ENCODE measurements at regions not wholly inside any gene's neighbourhood (a gene's known extent, or its start where the extent isn't known, plus 50 kb on each side); places are given as distances from the start of the nearest gene placed in this dataset.
"Not testable (repeated sequence)": the region's sequence is repeated elsewhere in the genome, so short reads cannot be mapped to it uniquely, and the experiment has no call there.

DNA sequence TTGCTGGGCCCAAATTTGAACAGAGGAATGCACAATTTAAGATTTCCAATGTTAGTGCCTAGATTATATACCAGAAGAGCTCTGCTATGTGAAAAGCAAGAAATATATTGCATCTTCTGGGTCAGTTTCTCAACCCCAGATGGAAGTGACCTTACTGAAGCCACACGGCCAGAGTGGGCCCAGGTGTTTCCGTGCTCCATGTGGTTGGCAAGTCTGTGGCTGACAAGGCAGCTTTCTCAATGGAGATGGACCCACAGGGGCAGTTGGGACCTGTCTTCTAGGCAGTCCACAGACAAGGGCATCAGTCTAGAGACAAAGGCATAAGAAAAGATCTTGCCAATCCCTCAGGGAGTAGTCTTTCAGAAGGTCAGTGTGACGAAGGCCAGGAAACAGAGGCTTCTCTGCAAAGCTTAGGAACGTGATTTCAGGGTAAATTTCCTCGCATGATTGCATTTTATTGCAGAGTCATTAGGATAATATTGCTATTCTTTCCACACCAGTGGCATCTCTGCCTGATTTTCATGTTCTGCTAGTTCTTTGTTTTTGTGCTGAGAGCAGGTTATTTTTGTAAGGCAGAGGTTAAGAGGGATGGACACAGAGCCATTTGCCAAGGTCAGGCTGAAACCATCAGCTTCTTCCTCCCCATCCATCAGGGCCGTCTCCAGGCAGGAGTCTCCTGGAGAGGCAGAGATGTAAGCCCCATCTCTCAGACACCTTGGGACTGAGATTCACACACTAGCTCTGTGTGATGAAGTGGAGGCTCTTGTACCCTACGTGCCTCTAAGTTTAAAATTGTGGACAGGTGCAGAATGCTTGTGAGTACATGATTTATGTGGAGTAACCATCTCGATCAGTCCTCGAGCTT, 202.1 kb downstream of the ANKRD30B start:
- Histone ChIP-seq H3K9me2 (replicated peaks; ENCODE audit: insufficient read depth, low read length) (no peaks in the 10 kb centered on the region), H2AFZ (ENCODE audit: low read depth, low read length, severe bottlenecking) (no peak overlapping the region), H3K4me2 (ENCODE audit: low read depth, low read length, poor library complexity, severe bottlenecking) (no peak overlapping the region), H3K27ac (ENCODE audit: low read depth, low read length) (no peak overlapping the region), H3K36me3 (ENCODE audit: low read length) (no peaks in the 10 kb centered on the region), H4K20me1 (ENCODE audit: low read depth, low read length) (no peaks in the 10 kb centered on the region), H3K9ac (ENCODE audit: low read length) (no peak overlapping the region), H3F3A (ENCODE audit: insufficient read depth) (no peaks in the 10 kb centered on the region), H3K27me3 (ENCODE audit: low read length) (no peaks in the 10 kb centered on the region), H3K9me3 (ENCODE audit: insufficient read depth, low read length) (no peaks in the 10 kb centered on the region), H3K4me3 (ENCODE audit: insufficient read depth, low read length, poor library complexity, severe bottlenecking) (no peak overlapping the region), H3K79me2 (ENCODE audit: insufficient read depth, low read length) (no peaks in the 10 kb centered on the region)
- TF ChIP-seq EZH2phosphoT487 (conservative IDR thresholded peaks at IDR 0.05; ENCODE audit: low read length), result no peak
- TF ChIP-seq, protein P1, sequence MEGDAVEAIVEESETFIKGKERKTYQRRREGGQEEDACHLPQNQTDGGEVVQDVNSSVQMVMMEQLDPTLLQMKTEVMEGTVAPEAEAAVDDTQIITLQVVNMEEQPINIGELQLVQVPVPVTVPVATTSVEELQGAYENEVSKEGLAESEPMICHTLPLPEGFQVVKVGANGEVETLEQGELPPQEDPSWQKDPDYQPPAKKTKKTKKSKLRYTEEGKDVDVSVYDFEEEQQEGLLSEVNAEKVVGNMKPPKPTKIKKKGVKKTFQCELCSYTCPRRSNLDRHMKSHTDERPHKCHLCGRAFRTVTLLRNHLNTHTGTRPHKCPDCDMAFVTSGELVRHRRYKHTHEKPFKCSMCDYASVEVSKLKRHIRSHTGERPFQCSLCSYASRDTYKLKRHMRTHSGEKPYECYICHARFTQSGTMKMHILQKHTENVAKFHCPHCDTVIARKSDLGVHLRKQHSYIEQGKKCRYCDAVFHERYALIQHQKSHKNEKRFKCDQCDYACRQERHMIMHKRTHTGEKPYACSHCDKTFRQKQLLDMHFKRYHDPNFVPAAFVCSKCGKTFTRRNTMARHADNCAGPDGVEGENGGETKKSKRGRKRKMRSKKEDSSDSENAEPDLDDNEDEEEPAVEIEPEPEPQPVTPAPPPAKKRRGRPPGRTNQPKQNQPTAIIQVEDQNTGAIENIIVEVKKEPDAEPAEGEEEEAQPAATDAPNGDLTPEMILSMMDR (IDR thresholded peaks at IDR 0.05; ENCODE audit: insufficient read depth, low read length, poor library complexity, severe bottlenecking), result no peak

DNA sequence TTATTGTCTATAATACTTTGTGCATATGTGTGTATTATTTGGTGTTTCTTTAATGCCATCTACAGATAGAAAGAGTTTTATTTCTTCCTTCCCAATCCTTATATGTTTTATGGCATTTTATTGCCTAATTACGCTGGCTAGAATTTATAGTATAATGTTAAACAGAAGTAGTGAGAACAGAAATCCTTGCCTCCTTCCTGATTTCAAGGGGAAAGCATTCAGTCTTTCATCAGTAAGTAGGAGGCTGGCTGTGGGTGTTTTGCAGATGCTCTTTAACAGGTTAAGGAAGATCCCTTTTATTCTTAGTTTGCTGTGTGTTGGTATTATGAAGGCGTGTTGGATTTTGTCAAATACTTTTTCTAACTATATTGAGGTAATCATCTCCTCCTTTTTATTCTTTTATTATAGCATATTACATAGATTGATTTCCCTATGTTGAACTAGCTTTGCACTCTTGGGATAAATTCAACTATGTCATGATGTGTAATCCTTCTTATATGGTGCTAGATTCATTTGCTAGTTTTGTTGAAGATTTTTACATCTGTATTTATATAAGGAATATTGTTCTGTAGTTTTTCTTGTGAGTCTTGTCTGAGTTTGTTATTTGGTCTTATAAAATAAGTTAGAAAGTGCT, 204.6 kb downstream of the ANKRD30B start:
- not testable (repeated sequence) for H3K79me2 ChIP-seq (ENCODE audit: insufficient read depth, low read length); H3K9me2 ChIP-seq (replicated peaks; ENCODE audit: insufficient read depth, low read length); H3K27me3 ChIP-seq (ENCODE audit: low read length); H3K4me2 ChIP-seq (ENCODE audit: low read depth, low read length, poor library complexity, severe bottlenecking); H3K27ac ChIP-seq (ENCODE audit: low read depth, low read length); H3K4me3 ChIP-seq (ENCODE audit: insufficient read depth, low read length, poor library complexity, severe bottlenecking); H3K9me3 ChIP-seq (ENCODE audit: insufficient read depth, low read length); H4K20me1 ChIP-seq (ENCODE audit: low read depth, low read length); H2AFZ ChIP-seq (ENCODE audit: low read depth, low read length, severe bottlenecking); H3K9ac ChIP-seq (ENCODE audit: low read length); H3K36me3 ChIP-seq (ENCODE audit: low read length); H3F3A ChIP-seq (ENCODE audit: insufficient read depth)

DNA sequence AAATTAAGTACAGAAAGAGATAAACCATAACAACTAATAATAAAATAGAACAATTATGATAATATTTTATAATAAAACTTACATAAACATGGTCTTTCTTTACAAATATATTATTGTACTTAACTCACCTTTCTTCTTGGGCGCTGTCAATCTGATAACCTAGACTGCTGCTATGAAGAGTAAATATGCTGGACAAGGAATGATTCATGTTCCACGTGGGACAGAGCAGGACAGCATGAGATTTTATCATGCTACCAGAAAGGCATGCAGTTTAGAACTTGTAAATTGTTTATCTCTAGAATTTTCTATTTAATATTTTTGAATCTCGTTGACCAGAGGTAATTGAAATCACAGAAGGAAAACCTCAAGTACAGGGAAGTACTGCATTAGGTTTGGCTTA, 210.7 kb downstream of the ANKRD30B start:
- Histone ChIP-seq H3K27ac (ENCODE audit: low read depth, low read length) (no peak overlapping the region), H3K36me3 (ENCODE audit: low read length) (no peaks in the 10 kb centered on the region), H3K27me3 (ENCODE audit: low read length) (no peaks in the 10 kb centered on the region), H3K79me2 (ENCODE audit: insufficient read depth, low read length) (no peaks in the 10 kb centered on the region), H4K20me1 (ENCODE audit: low read depth, low read length) (no peaks in the 10 kb centered on the region), H3F3A (ENCODE audit: insufficient read depth) (no peaks in the 10 kb centered on the region), H3K4me2 (ENCODE audit: low read depth, low read length, poor library complexity, severe bottlenecking) (no peak overlapping the region), H3K4me3 (ENCODE audit: insufficient read depth, low read length, poor library complexity, severe bottlenecking) (no peak overlapping the region), H3K9ac (ENCODE audit: low read length) (no peak overlapping the region), H3K9me3 (ENCODE audit: insufficient read depth, low read length) (no peaks in the 10 kb centered on the region), H3K9me2 (replicated peaks; ENCODE audit: insufficient read depth, low read length) (no peaks in the 10 kb centered on the region), H2AFZ (ENCODE audit: low read depth, low read length, severe bottlenecking) (no peak overlapping the region)
- no peak for TF ChIP-seq EZH2phosphoT487 (conservative IDR thresholded peaks at IDR 0.05; ENCODE audit: low read length)
- TF ChIP-seq, protein P1 (IDR thresholded peaks at IDR 0.05; ENCODE audit: insufficient read depth, low read length, poor library complexity, severe bottlenecking), result no peak

DNA sequence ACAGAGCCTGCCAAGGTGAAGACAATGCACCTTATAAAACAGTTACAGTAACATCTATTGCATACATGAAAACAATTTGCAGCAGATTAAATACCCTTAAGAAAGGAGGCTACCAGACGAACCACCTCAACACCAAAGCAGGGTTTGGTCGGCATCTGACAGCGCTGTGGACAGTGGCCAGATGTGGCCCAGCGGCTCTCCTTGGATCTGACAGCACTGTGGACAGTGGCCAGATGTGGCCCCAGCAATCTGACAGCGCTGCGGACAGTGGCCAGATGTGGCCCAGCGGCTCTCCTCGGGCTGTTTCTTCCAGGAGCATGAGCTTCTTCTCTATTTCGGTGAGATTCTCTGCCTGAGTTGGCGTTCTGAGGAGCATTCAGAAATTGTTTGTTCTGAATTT, 211.6 kb downstream of the ANKRD30B start:
- Histone ChIP-seq H3K27me3 (ENCODE audit: low read length) (no peaks in the 10 kb centered on the region), H3K9me2 (replicated peaks; ENCODE audit: insufficient read depth, low read length) (no peaks in the 10 kb centered on the region), H3K79me2 (ENCODE audit: insufficient read depth, low read length) (no peaks in the 10 kb centered on the region), H3K27ac (ENCODE audit: low read depth, low read length) (no peak overlapping the region), H3F3A (ENCODE audit: insufficient read depth) (no peaks in the 10 kb centered on the region), H3K9me3 (ENCODE audit: insufficient read depth, low read length) (no peaks in the 10 kb centered on the region), H4K20me1 (ENCODE audit: low read depth, low read length) (no peaks in the 10 kb centered on the region), H3K4me2 (ENCODE audit: low read depth, low read length, poor library complexity, severe bottlenecking) (no peak overlapping the region), H3K4me3 (ENCODE audit: insufficient read depth, low read length, poor library complexity, severe bottlenecking) (no peak overlapping the region), H3K36me3 (ENCODE audit: low read length) (no peaks in the 10 kb centered on the region), H3K9ac (ENCODE audit: low read length) (no peak overlapping the region), H2AFZ (ENCODE audit: low read depth, low read length, severe bottlenecking) (no peak overlapping the region)
- TF ChIP-seq, protein P1 (IDR thresholded peaks at IDR 0.05; ENCODE audit: insufficient read depth, low read length, poor library complexity, severe bottlenecking), result no peak
- no peak for TF ChIP-seq EZH2phosphoT487 (conservative IDR thresholded peaks at IDR 0.05; ENCODE audit: low read length)
